Mesenchymal stem cell (in vitro differentiated cells and primary cell): ENCODE measurements at regions not wholly inside any gene's neighbourhood (a gene's known extent, or its start where the extent isn't known, plus 50 kb on each side); places are given as distances from the start of the nearest gene placed in this dataset.

Source experiments
- DNase-seq: peaks from one replicate; pipeline ENCODE4 v3.0.0-alpha.2; 2013
- H2AFZ ChIP-seq: one replicate; pipeline ENCODE4 v1.6.1; 2013; ENCODE audit warnings: low read depth, mild to moderate bottlenecking, control low read depth, inconsistent platforms, low read length, moderate library complexity
- H2AK5ac ChIP-seq: 2 replicates; pipeline ENCODE4 v1.6.1; 2013; ENCODE audit warnings: low read length, moderate library complexity, mild to moderate bottlenecking, inconsistent platforms; ENCODE audit not compliant: severe bottlenecking
- H2BK120ac ChIP-seq: one replicate; pipeline ENCODE4 v1.6.1; 2013; ENCODE audit warnings: low read depth, mild to moderate bottlenecking, inconsistent platforms, low read length, moderate library complexity
- H2BK12ac ChIP-seq, 2 experiments: one replicate each; pipeline ENCODE4 v1.6.1; 2013; ENCODE audit warnings: inconsistent platforms in 2 of 2, low read length in 2 of 2, mild to moderate bottlenecking in 2 of 2, moderate library complexity in 2 of 2, control low read depth in 1 of 2
- H2BK15ac ChIP-seq: one replicate; pipeline ENCODE4 v1.6.1; 2013; ENCODE audit warnings: mild to moderate bottlenecking, low read depth, inconsistent platforms; ENCODE audit not compliant: poor library complexity, severe bottlenecking
- H2BK5ac ChIP-seq: 2 replicates; pipeline ENCODE4 v1.6.1; 2013; ENCODE audit warnings: low read depth, mild to moderate bottlenecking, low read length, control low read depth, inconsistent platforms; ENCODE audit not compliant: poor library complexity, severe bottlenecking
- H3K14ac ChIP-seq, 2 experiments: one replicate each; pipeline ENCODE4 v1.6.1; 2013; ENCODE audit warnings: inconsistent platforms in 2 of 2, low read length in 2 of 2, control low read depth in 1 of 2, mild to moderate bottlenecking in 1 of 2, moderate library complexity in 1 of 2
- H3K18ac ChIP-seq, 2 experiments: one replicate each; pipeline ENCODE4 v1.6.1; 2013; ENCODE audit warnings: inconsistent platforms in 2 of 2, low read length in 2 of 2, control low read depth in 1 of 2, low read depth in 1 of 2, mild to moderate bottlenecking in 1 of 2
- H3K23ac ChIP-seq, 2 experiments: one replicate each; pipeline ENCODE4 v1.6.1; 2013; ENCODE audit warnings: inconsistent platforms in 2 of 2, low read length in 2 of 2, mild to moderate bottlenecking in 2 of 2, moderate library complexity in 2 of 2, control low read depth in 1 of 2
- H3K27ac ChIP-seq: 2 replicates; pipeline ENCODE4 v1.5.1; 2013; ENCODE audit warnings: mild to moderate bottlenecking, moderate library complexity, low read length, control low read depth, inconsistent platforms; ENCODE audit not compliant: poor library complexity, severe bottlenecking
- H3K27me3 ChIP-seq, 2 experiments: 2 replicates each; pipeline versions ENCODE4 v1.6.1 to v1.7.0; 2013; ENCODE audit warnings: low read length in 2 of 2, mild to moderate bottlenecking in 2 of 2, moderate library complexity in 2 of 2, control low read depth in 1 of 2, inconsistent platforms in 1 of 2; ENCODE audit not compliant: control insufficient read depth in 1 of 2, insufficient read depth in 1 of 2
- H3K36me3 ChIP-seq, 2 experiments: 2 replicates each; pipeline versions ENCODE4 v1.6.1 to v1.7.0; 2013; ENCODE audit warnings: low read length in 2 of 2, control low read depth in 1 of 2, inconsistent platforms in 1 of 2, low read depth in 1 of 2, mild to moderate bottlenecking in 1 of 2; ENCODE audit not compliant: insufficient read depth in 2 of 2, control insufficient read depth in 1 of 2
- H3K4ac ChIP-seq, 2 experiments: one replicate each; pipeline ENCODE4 v1.6.1; 2013; ENCODE audit warnings: inconsistent platforms in 2 of 2, low read length in 2 of 2, mild to moderate bottlenecking in 2 of 2, moderate library complexity in 2 of 2, control low read depth in 1 of 2, low read depth in 1 of 2
- H3K4me1 ChIP-seq: 2 replicates; pipeline ENCODE4 v1.6.1; 2013; ENCODE audit warnings: low read depth, low read length, control low read depth; ENCODE audit not compliant: control insufficient read depth, insufficient read depth
- H3K4me2 ChIP-seq: 2 replicates; pipeline ENCODE4 v1.6.1; 2013; ENCODE audit warnings: low read length, mild to moderate bottlenecking, inconsistent platforms; ENCODE audit not compliant: poor library complexity, severe bottlenecking
- H3K4me3 ChIP-seq, 2 experiments: 2 replicates each; pipeline versions ENCODE4 v1.5.1 to v1.7.0; 2013; ENCODE audit warnings: low read length in 2 of 2, mild to moderate bottlenecking in 2 of 2, control low read depth in 1 of 2, low read depth in 1 of 2; ENCODE audit not compliant: insufficient read depth in 1 of 2
- H3K79me1 ChIP-seq: replicated peaks from 2 replicates; pipeline ENCODE4 v1.6.1; 2013; ENCODE audit warnings: mild to moderate bottlenecking, control low read depth, low read length, inconsistent platforms; ENCODE audit not compliant: poor library complexity, severe bottlenecking
- H3K9ac ChIP-seq: 2 replicates; pipeline ENCODE4 v1.7.0; 2013; ENCODE audit warnings: mild to moderate bottlenecking, low read length, moderate library complexity
- H3K9me3 ChIP-seq: 2 replicates; pipeline ENCODE4 v1.7.0; 2013; ENCODE audit warnings: mild to moderate bottlenecking, low read length; ENCODE audit not compliant: control insufficient read depth
- H4K8ac ChIP-seq: one replicate; pipeline ENCODE4 v1.6.1; 2013; ENCODE audit warnings: inconsistent platforms, mild to moderate bottlenecking, low read length, moderate library complexity
- H4K91ac ChIP-seq: one replicate; pipeline ENCODE4 v1.6.1; 2013; ENCODE audit warnings: mild to moderate bottlenecking, low read length, inconsistent platforms
- WGBS: methylation state at CpG from one replicate; pipeline ENCODE4 v1.1.7; 2013; ENCODE audit warnings: mixed read lengths; 5-methylcytosine and 5-hydroxymethylcytosine counted together

GRCh38 chrX:9253211-9253610 is 211.6 kb upstream of the TBL1X start:
- Histone ChIP-seq H2BK15ac (no peak overlapping the region), H2AFZ (no peak overlapping the region), H4K91ac (no peak overlapping the region), H3K9ac (no peak overlapping the region), H3K4ac (no peak overlapping the region), H2BK5ac (no peak overlapping the region), H3K9me3 (no peaks in the 10 kb centered on the region), H3K27me3 (peaks cover 0 to 3% of the 10 kb centered on the region in 2 experiments), H3K79me1 (no peaks in the 10 kb centered on the region), H2AK5ac (no peak overlapping the region), H3K23ac (no peak overlapping the region), H2BK12ac (no peak overlapping the region), H2BK120ac (no peak overlapping the region), H3K14ac (no peak overlapping the region), H3K36me3 (no peaks in the 10 kb centered on the region), H4K8ac (no peak overlapping the region), H3K4me3 (no peak overlapping the region), H3K27ac (no peak overlapping the region), H3K4me2 (no peak overlapping the region), H3K4me1 (peaks cover 1% of the 10 kb centered on the region), H3K18ac (no peak overlapping the region)
- 83% methylated on average over 1 of the region's 2 CpGs for WGBS
- DNase-seq: no peak

GRCh38 chrX:9257718-9258420 is 207.0 kb upstream of the TBL1X start:
- H3K4me3 ChIP-seq: no peak overlapping the region
- no peak overlapping the region for H3K14ac ChIP-seq
- H2BK5ac ChIP-seq: no peak overlapping the region
- H3K4me2 ChIP-seq: no peak overlapping the region
- H2BK12ac ChIP-seq: no peak overlapping the region
- peaks cover 0 to 3% of the 10 kb centered on the region in 2 experiments for H3K27me3 ChIP-seq
- H4K91ac ChIP-seq: no peak overlapping the region
- H2AK5ac ChIP-seq: no peak overlapping the region
- no peak overlapping the region for H2AFZ ChIP-seq
- H4K8ac ChIP-seq: no peak overlapping the region
- DNase-seq: no peak
- H3K9me3 ChIP-seq: peaks cover 6% of the 10 kb centered on the region
- H3K18ac ChIP-seq: no peak overlapping the region
- H3K79me1 ChIP-seq: no peaks in the 10 kb centered on the region
- no peak overlapping the region for H3K9ac ChIP-seq
- H3K4ac ChIP-seq: no peak overlapping the region
- H2BK120ac ChIP-seq: no peak overlapping the region
- WGBS: 85% methylated on average over 4 of the region's 6 CpGs
- no peak overlapping the region for H3K23ac ChIP-seq
- H3K4me1 ChIP-seq: no peaks in the 10 kb centered on the region
- H3K27ac ChIP-seq: no peak overlapping the region
- no peak overlapping the region for H2BK15ac ChIP-seq
- H3K36me3 ChIP-seq: no peaks in the 10 kb centered on the region

GRCh38 chrX:9258421-9259104 is 206.3 kb upstream of the TBL1X start:
- no peak overlapping the region for H4K91ac ChIP-seq
- H2BK12ac ChIP-seq: no peak overlapping the region
- no peaks in the 10 kb centered on the region for H3K4me1 ChIP-seq
- H3K36me3 ChIP-seq: no peaks in the 10 kb centered on the region
- H3K27ac ChIP-seq: no peak overlapping the region
- H3K4ac ChIP-seq: no peak overlapping the region
- no peak overlapping the region for H3K23ac ChIP-seq
- no peak overlapping the region for H3K4me3 ChIP-seq
- H3K18ac ChIP-seq: no peak overlapping the region
- no peak overlapping the region for H2BK15ac ChIP-seq
- no peak overlapping the region for H2BK5ac ChIP-seq
- no peak overlapping the region for H3K14ac ChIP-seq
- no CpG with 5 or more reads among the region's 3 CpGs for WGBS
- no peak overlapping the region for H2AFZ ChIP-seq
- H3K9me3 ChIP-seq: peaks cover 6% of the 10 kb centered on the region
- no peak for DNase-seq
- H3K27me3 ChIP-seq: peaks cover 0 to 6% of the 10 kb centered on the region in 2 experiments
- H2BK120ac ChIP-seq: no peak overlapping the region
- H2AK5ac ChIP-seq: no peak overlapping the region
- H3K9ac ChIP-seq: no peak overlapping the region
- no peak overlapping the region for H3K4me2 ChIP-seq
- H4K8ac ChIP-seq: no peak overlapping the region
- no peaks in the 10 kb centered on the region for H3K79me1 ChIP-seq

- WGBS: 86% methylated on average over 1 of the region's 1 CpG
- no peak overlapping the region for H2BK120ac ChIP-seq
- no peak overlapping the region for H2BK15ac ChIP-seq
- no peak overlapping the region for H3K4me2 ChIP-seq
- H3K27ac ChIP-seq: no peak overlapping the region
- no peak overlapping the region for H3K23ac ChIP-seq
- H3K4ac ChIP-seq: no peak overlapping the region
- H3K4me3 ChIP-seq: no peak overlapping the region
- no peak overlapping the region for H4K91ac ChIP-seq
- H2AFZ ChIP-seq: no peak overlapping the region
- H4K8ac ChIP-seq: no peak overlapping the region
- no peak overlapping the region for H2AK5ac ChIP-seq
- H3K9ac ChIP-seq: no peak overlapping the region
- peaks cover 0 to 6% of the 10 kb centered on the region in 2 experiments for H3K27me3 ChIP-seq
- DNase-seq: no peak
- H3K18ac ChIP-seq: no peak overlapping the region
- H3K4me1 ChIP-seq: no peaks in the 10 kb centered on the region
- no peaks in the 10 kb centered on the region for H3K36me3 ChIP-seq
- H2BK12ac ChIP-seq: no peak overlapping the region
- H2BK5ac ChIP-seq: no peak overlapping the region
- H3K9me3 ChIP-seq: peaks cover 6% of the 10 kb centered on the region
- H3K79me1 ChIP-seq: no peaks in the 10 kb centered on the region
- no peak overlapping the region for H3K14ac ChIP-seq
These were observed 204.3 kb upstream of the TBL1X start for GRCh38 chrX:9260603-9261002.
